Dermis microvascular lymphatic vessel endothelial cell (primary cell): ENCODE measurements at regions not wholly inside any gene's neighbourhood (a gene's known extent, or its start where the extent isn't known, plus 50 kb on each side); places are given as distances from the start of the nearest gene placed in this dataset.
"Not testable (repeated sequence)": the region's sequence is repeated elsewhere in the genome, so short reads cannot be mapped to it uniquely, and the experiment has no call there.

Experiments
- DNase-seq, 2 donors: peaks; one replicate each; pipeline versions ENCODE4 v3.0.0 to v3.0.0-alpha.2; 2010; ENCODE audit warnings: low read depth in 2 of 2

DNA sequence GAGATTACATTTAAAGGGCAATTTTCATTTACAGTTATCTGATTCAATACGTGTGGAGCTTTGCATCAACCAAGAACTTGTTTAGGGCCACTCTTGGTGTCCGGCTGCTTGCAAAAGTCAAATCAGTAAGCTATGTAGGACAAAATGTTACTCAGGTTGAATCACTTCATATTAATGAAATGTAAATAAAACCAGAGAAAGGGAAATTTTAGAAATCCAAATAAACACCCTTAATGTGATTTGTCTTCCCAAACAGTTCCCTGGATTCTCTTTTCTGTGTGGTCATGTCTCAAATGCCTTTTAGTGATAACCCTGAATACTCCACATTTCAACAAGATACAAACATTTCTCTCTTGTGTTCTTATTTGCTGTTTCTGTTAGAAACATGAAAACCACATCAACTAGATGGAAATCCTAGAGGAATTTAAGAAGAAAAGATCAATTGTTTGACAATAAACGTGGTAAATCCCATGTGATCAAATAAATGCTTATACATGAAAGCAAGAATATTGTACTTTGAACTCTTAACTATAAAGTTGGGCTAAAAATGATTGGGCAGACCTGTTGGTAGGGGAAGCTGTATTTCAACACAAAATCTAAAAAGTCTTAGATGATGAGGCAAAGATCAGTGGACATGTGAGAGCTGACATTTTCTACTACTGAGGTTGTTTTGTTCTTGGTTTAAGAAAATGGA is 101.3 kb downstream of the CDC42EP3 start:
- no peak for DNase-seq

DNA sequence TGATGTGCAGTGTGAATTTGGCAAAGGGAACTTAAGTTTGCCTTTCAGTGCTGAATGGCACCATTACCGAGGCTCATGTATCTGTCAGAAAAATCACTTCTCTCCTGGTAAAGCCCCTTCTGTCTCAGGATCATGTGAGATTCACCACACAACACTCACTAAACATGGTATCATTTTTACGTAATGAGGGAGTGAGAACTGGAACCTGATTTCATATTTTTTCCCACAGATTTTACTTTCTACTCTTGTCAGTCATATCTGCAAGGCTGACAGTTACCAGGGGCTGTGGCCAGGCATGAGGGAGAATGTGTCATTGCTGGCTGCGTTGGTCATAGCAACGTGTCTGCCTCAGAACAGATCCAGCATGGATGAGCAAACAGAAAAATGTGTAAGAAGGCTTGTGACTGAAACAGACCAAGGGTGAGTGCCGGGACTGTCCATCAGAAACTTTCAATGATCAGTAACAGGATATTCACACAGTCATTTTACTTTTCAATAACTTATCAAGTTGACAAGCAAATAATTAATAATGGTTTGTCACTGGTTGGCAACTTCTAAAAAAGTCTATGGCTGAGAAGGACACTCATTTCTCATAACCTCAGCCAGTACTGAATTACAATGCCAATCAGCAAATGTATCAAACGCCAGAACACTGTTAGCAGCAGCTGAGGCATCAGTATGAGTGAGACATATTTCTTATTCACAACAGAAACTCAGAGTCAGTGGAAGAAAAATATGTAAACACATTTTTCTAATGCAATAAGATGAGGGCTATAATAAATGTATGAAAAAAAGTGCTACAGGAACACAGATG is 100.5 kb downstream of the CDC42EP3 start:
- peak in 1 of 2 donors; percentile 15 for DNase-seq

DNA sequence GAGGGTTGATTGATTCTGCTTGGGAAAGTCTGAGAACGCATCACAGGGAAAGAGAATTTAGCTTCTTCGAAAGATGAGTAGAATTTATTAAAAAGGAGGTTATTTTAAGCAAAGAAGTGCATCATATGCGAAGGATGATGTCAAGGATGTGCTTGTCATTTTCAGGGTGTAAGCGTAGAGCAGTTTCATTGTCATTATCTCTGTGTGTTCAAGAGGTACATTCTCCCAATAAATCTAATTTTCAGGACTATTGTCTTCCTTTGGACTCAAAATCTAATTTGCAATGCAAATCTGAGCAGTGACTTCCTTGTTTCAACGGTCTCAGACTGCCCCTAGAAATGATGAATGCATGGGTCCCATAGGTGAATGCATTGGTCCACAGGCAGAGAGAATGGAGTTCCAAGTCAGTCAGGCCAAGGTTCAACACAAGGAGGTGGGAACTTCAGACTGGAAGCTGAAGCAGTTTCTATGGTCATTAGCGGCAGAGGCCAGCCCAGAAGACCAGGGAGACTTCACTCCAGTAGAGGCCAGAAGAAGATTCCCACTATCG is 99.8 kb downstream of the CDC42EP3 start:
- no peak for DNase-seq

DNA sequence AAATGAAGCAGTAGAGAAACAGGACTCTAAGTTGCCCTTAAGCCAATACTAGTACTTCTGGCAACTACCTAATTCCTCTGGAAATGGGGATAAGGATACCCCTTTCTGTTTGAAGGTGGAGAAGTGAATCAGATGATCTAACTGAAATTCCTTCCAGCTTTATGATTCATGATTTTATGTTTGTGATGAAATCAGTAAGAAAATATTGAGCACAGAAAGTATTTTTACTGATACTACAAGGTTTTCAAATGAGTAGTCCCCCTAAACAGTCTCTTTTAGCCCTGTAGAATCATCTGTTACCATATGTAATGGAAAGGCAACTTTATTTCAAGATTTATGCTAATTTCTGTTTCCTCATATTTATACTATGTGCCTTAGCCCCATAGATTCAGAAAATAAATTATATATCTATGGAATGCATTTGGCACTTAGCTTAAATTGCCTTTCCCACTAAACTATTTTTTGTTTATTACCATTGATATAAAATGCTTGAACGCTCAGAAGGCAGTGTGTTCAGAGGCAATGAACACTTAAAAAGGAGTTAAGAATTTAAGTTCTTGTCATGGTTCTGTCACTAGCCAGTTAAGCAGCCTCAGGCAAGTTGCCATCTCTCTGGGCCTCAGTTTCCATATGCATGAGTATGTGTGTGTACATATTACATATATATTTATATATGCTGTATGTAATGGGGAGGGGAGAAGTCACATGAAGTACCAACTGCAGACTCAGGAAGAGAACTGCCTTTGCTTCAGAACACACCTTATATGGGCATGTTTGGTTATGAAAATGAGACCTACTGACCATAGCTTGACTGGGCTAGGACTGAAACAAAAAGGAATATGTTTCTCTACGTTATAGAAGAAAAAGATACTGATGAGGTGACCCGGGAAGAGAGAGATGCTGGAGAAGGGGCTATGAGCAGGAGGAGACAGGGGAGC is 97.7 kb downstream of the CDC42EP3 start:
- DNase-seq = no peak

DNA sequence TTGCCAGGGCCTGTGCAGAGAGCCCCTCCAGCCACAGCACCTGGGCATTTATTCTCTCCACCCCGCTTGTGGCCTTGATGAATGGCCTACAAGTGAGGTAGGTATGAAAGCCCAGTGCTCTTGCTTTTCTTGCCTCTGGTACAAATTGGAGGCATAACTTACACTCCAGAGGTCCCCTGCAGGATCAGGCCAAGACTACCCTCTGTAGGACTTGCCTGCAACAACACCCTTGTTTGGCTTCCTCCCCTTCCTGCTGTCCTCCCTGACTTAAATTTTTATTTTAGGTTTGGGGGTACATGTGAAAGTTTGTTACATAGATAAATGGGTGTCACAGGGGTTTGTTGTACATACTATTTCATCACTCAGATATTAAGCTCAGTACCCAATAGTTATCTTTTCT is 95.7 kb downstream of the CDC42EP3 start:
- no peak for DNase-seq

DNA sequence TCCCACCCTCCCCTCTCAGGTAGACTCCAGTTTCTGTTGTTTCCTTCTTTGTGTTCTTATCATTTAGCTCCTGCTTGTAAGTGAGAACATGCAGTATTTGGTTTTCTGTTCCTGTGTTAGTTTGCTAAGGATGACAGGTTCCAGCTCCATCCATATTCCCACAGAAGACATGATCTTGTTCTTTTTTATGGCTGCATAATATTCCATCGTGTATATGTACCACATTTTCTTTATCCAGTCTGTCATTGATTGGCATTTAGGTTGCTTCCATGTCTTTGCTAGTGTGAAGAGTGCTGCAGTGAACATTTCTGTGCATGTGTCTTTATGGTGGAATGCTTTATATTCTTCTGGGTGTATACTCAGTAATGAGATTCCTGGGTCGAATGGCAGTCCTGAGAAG is 95.2 kb downstream of the CDC42EP3 start:
- not testable (repeated sequence) for DNase-seq

DNA sequence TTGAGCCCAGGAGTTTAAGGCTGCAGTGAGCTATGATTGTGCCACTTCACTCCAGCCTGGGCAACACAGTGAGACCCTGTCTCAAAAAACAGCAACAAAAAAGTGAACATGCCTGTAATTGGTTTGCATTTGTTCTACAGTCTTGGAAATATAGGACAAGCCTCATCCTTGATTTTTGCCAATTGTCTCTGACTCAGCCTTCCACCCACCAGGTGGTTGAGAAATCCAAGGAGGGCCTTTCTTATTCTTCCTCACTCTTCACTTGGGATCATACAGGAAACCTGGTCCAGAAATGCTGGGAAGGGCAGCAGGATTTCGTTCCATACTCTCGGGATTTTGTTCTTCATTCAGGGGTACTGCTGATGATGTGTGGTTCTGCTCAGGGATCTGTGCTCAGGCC is 94.6 kb downstream of the CDC42EP3 start:
- no peak for DNase-seq

DNA sequence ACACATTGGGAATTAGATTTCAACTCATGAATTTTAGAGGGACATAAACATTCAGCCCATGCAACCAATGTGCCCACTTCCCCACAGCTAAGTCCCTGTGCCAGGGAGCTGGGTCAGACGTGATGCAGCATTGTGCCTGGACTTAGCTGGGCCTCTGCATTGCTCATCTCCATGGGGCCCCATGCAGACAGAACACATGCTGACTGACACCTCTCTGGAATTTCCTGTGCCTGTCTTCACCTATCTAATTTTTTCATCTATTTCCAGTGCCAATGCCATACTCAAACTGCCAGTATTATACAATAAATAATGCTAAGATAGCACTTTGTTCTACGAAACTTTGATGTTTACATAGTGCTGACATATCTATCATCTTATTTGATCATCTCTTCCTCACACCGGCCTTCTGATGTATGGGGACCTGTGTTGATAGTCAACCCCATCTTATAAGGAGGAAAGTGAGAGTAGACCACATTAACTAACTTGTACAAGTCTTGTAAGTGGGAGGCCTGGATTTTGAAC is 92.2 kb downstream of the CDC42EP3 start:
- no peak for DNase-seq

DNA sequence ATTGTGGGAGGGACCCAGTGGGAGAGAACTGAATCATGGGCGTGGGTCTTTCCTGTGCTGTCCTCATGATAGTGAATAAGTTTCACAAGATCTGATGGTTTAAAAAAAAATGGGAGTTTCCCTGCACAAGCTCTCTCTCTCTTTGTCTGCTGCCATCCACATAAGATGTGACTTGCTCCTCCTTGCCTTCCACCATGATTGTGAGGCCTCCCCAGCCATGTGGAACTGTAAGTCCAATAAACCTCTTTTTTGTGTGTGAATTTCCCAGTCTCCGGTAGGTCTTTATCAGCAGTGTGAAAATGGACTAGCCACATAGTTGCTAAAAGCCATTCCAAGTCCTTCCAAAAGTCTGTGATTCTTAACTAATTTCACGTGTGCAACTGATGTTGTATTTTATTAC is 91.5 kb downstream of the CDC42EP3 start:
- DNase-seq = not testable (repeated sequence)

DNA sequence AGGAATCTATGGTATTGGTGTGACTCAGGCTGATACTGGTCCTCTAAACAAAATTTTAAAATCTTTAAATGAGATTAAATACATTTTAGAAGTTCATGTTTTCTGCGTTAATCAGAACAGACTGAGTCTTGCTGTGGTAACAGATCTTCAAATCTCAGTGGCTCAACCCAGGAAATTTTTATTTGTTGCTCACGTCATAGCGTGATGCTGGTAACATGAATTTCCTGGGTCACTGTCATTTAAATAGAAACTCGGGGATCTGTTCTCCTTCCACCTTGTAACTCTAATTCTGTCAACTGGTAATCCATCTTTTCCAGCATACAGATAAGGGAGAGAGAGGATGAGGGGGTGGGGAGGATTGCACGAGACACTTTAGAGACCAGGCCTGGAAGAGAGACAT is 90.0 kb downstream of the CDC42EP3 start:
- DNase-seq = no peak

DNA sequence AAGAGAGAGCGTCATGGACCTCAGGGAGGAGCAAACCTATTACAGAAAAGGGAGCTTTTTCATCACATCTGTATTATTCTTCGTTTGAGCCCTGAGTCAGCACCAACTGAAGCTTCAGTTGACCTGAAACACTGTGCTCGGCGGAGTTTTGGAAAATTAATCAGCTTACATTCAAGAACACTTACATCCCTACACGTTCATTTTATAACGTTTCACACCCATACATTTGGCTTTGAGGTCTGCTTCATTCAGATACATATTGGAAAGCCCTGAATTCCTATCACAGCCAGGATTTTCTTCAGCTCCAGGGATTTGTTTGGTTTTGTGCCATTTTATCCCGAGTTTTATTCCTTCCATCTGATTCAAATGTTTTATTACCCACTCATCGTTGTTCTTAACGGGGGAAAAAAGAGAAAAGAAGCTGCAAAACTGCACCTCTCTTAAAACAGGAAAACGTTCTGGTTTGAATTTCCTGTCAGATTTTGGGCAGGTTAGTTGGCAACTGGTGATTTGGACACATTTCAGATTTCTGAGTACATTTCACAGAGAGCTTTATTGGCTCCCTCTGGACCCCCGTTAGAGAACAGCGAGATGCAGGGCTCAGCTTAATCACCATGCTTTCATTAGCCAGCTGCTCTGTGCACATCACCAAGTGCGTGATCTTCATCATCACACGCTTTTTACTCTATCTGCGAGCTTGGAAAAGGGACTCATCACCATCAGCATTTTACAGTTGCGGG is 88.8 kb downstream of the CDC42EP3 start:
- peak in 1 of 2 donors; percentile 23 for DNase-seq

DNA sequence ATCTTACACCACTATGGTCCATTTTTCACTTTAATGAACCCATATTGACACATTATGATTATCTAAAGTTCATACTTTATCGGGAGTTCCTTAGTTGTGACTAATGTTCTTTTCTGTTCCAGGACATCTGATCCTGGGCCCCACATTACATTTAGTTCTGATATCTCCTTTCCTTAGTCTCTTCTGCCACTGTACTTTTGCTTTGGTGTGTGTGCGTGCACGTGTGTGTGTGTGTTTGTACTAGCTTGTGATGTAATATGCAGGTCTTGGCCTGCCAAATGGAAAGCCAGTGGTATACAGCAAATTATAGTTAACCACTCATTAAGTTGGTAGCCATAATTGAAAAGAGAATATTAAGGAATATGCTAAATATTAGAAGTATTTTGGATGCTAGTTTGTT is 88.0 kb downstream of the CDC42EP3 start:
- DNase-seq = peak in 1 of 2 donors; percentile 15

DNA sequence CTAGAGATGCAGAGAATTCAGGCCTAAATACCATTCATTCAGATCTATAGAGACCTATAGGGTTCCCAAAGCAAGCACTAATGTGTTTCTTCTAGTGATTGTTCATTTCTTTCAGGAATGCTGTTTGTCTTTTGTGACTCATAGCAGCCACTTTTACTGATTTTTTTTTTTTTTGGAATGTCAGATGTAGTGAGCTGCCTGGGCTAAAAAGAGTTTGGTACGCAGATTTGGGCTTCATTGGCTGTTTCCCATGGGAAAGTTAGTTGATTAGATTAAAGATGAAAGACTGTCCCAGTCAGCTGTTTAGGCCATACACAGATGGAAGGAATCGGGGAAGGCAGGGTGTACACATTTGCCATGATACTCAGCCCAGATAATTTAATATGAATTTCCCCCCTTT is 87.6 kb downstream of the CDC42EP3 start:
- DNase-seq = peak in 1 of 2 donors; percentile 65

DNA sequence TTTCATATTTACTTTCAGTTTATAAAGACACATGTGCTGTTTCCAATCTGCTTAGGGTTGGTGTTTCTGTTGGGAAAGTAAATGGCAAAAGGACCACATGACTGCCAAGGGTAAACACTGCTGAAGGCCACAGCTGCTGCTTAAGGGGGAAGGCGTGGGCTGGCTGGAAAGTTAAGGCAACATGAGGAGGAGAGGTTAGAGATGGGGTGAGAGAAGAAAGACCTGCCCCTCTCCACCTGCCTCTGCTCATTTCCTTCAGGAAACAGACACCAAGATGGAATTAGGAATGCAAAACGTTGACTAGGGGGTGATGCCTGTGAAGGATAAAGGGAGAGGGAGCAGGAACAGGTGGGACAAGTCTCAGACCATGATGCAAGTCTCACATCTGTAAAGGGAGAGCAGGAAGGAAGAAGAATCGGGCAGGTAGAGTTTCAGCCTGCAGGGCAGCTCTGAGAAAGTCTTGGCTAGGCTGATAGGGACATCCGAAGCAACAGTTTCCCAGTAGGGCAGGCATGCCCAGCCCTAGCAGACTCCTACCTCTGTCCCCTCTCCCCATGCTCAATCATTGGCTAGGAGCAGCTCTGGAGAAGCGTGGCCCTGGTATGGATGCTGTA is 86.0 kb downstream of the CDC42EP3 start:
- peak in 1 of 2 donors; percentile 52 for DNase-seq

DNA sequence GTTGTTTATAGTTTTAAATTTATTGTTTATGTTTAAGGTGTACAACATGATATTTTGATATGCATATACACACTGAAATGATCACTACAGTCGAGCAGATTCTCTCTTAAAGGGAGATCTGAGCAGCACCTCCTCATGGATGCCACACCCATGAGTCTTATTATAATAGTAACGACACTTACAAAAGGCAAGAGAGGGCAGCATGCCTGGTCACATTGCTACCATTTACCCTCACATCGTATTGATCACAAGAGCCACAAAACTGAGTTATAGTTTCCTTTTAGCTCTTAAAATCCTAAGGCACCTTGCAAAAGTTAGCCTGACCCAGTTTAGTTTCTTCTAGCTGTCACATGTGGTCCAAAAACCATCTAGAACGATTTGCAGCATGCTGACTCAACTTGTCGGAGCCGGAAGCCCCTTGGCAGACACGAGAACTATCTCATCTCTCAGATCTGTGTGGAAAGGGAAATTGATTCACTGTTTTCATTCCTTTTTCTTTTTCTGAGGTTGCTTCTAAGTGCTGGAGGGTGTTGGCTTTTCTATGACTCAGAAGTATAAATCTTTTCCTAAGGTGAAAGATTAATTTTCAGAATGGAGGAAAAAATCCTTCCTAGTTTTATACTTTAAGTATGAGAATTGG is 85.3 kb downstream of the CDC42EP3 start:
- DNase-seq = peak in 1 of 2 donors; percentile 92

DNA sequence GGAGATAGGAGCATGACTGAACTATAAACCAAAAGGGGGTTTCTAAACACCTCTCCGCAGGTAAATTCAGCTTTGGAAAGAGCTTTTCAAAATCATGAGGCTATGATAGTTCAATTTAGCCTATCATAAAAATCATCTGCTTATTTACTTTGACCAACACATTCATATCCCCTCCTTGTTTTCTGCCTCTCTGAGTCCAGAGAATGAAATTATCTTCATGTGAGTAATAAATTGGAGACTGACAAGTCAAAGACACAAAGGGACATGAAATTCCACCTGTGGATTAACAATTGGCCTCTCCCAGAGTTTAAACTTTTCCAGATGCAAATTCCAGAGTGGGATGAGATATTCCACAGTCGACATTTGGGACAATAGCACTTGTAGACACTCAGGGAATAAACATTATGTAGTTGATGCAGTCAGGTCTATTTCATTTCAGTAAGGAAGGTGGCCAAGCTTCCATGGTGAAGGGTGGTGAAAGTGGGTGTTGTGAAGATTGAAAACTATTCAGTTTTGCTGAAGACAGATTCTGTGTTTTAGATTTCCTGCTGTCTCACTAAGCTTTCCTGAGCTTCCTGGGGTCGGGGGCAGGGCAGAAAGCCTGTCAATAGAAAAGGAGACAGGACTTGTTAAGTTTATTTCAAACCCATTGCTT is 84.7 kb downstream of the CDC42EP3 start:
- peak in 1 of 2 donors; percentile 40 for DNase-seq

DNA sequence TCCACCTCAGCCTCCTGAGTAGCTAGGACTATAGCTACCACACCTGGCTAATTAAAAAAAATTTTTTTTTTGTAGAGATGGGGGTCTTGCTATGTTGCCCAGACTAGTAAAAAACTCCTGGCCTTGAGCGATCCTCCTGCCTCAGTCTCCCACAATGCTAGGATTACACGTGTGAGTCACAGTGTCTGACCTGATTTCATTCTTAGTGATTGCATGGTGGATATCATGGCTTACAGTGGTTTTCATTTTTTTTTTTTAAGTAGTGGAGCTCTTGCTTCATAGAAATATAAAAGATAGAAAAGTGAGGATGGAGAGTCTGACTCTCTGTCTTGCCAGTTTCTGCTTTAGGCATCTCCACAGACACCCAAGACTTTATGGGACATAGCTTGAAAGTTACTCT is 83.6 kb downstream of the CDC42EP3 start:
- no peak for DNase-seq

DNA sequence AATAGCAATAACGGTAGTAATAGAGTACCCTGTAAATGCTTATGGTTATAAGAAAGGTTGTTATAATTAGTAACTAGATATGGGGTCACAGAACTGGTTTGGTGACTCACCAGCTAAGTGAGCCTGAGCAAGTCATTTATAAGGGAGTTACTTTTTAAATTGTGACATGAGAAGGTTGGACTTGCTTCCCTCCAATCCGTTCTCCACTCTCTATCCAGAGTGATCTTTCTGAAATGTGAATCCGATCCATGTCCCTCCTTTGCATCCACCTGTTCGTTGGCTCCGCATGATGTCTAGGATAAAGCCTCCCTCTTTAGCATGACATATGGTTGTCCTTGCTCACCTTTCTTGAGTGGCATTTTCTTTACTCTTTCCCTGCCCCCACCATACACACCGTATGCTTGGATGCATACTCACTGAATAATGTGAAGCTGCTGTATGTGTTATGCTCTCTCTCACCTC is 83.1 kb downstream of the CDC42EP3 start:
- no peak for DNase-seq

DNA sequence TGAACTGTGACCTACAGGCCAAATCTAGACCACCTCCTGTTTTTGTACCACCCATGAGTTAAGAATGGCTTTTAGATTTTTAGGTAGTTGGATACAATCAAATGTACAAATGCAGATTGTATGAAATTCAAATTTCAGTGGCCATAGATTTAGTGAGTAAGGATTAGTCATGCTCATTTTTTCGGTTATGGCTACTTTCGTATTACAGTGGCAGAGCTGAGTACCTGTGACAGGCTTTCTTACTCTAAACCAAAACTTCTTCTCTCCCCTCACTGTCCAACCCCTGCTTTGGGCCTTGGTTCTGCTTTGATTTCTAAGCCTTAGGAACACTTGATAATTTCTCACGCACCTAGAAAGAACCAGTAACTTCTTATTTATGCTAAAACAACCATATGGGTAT is 82.1 kb downstream of the CDC42EP3 start:
- DNase-seq = no peak
